ENCODE measurements at regions not wholly inside any gene's neighbourhood (a gene's known extent, or its start where the extent isn't known, plus 50 kb on each side); places are given as distances from the start of the nearest gene placed in this dataset.

DNA sequence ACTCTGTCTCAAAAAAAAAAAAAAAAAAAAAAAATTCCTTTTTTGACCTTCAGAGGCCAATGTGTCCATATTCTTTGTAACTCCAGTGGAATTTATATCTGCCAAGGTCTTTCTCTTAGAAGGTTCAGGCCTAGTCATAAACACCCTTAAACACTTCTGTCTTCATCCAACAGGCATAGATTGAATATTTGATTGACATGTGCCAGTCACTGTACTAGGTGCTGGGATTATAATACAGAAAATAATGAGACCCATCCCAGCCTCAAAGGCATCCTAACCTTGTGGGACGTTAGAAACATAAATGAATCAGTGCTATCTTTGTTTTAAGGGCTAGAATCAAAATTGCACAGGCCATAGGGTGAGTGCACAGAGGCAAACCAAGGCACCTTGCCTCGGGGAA, 62.9 kb upstream of the SERBP1 start:
- TF ChIP-seq ZNF302 (CRISPR knock-in tag; IDR thresholded peaks at IDR 0.05) (no peak), JUN (IDR thresholded peaks at IDR 0.05) (no peak)
- no peak for ATAC-seq
- ChIA-PET POLR2A (no interaction called here), CTCF (interaction anchor here (1.0 to 1.5 kb wide), 2 partner anchors 16 to 267 kb away, joined by 3 to 6 read pairs; no protein-coding TSS in a partner anchor)
- no peak for DNase-seq (ENCODE audit: low read depth in 1 of 2, low spot score in 1 of 2)
- no peak overlapping the region for H3K27ac ChIP-seq
- no peak overlapping the region for H3K4me3 ChIP-seq
- no peak overlapping the region for H3K4me2 ChIP-seq
- H3K9me3 ChIP-seq: no peaks in the 10 kb centered on the region; the same call in 2 of the 3 replicates
- no peaks in the 10 kb centered on the region for H3K4me1 ChIP-seq
- FAIRE-seq: no peak
- WGBS (ENCODE audit: missing lambda C conversion rate): 42% methylated on average over 2 of the region's 2 CpGs

DNA sequence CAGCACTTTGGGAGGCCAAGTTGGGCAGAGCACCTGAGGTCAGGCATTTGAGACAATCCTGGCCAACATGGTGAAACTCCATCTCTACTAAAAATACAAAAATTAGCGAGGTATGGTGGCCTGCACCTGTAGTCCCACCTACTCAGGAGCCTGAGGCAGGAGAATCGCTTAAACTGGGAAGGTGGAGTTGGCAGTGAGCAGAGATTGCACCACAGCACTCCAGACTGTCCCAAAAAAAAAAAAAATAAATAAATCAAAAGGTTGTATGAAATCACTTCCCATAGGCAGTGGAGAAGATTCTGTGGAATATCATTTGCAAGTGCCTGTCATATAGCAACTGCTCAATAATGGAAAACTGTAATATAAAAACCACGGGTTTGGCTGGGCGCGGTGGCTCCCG, 65.1 kb upstream of the SERBP1 start:
- ATAC-seq (no peak), DNase-seq (ENCODE audit: low read depth in 1 of 2, low spot score in 1 of 2) (no peak), FAIRE-seq (no peak)
- ChIA-PET POLR2A (no interaction called here), CTCF (interaction anchor here (1.1 kb wide), 1 partner anchor 147 kb away, joined by 3 read pairs; no protein-coding TSS in a partner anchor)
- Histone ChIP-seq H3K4me1 (no peaks in the 10 kb centered on the region), H3K4me3 (no peak overlapping the region), H3K4me2 (no peak overlapping the region), H3K9me3 (no peaks in the 10 kb centered on the region), H3K27ac (no peak overlapping the region)
- no peak for TF ChIP-seq RARB (CRISPR knock-in tag; IDR thresholded peaks at IDR 0.05)
- TF ChIP-seq CBX2 (IDR thresholded peaks at IDR 0.05; ENCODE audit: borderline replicate concordance, low read depth): no peak
- TF ChIP-seq JUNB (IDR thresholded peaks at IDR 0.05): no peak
- TF ChIP-seq, protein P1, sequence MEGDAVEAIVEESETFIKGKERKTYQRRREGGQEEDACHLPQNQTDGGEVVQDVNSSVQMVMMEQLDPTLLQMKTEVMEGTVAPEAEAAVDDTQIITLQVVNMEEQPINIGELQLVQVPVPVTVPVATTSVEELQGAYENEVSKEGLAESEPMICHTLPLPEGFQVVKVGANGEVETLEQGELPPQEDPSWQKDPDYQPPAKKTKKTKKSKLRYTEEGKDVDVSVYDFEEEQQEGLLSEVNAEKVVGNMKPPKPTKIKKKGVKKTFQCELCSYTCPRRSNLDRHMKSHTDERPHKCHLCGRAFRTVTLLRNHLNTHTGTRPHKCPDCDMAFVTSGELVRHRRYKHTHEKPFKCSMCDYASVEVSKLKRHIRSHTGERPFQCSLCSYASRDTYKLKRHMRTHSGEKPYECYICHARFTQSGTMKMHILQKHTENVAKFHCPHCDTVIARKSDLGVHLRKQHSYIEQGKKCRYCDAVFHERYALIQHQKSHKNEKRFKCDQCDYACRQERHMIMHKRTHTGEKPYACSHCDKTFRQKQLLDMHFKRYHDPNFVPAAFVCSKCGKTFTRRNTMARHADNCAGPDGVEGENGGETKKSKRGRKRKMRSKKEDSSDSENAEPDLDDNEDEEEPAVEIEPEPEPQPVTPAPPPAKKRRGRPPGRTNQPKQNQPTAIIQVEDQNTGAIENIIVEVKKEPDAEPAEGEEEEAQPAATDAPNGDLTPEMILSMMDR (IDR thresholded peaks at IDR 0.05): no peak
- TF ChIP-seq, protein P2, sequence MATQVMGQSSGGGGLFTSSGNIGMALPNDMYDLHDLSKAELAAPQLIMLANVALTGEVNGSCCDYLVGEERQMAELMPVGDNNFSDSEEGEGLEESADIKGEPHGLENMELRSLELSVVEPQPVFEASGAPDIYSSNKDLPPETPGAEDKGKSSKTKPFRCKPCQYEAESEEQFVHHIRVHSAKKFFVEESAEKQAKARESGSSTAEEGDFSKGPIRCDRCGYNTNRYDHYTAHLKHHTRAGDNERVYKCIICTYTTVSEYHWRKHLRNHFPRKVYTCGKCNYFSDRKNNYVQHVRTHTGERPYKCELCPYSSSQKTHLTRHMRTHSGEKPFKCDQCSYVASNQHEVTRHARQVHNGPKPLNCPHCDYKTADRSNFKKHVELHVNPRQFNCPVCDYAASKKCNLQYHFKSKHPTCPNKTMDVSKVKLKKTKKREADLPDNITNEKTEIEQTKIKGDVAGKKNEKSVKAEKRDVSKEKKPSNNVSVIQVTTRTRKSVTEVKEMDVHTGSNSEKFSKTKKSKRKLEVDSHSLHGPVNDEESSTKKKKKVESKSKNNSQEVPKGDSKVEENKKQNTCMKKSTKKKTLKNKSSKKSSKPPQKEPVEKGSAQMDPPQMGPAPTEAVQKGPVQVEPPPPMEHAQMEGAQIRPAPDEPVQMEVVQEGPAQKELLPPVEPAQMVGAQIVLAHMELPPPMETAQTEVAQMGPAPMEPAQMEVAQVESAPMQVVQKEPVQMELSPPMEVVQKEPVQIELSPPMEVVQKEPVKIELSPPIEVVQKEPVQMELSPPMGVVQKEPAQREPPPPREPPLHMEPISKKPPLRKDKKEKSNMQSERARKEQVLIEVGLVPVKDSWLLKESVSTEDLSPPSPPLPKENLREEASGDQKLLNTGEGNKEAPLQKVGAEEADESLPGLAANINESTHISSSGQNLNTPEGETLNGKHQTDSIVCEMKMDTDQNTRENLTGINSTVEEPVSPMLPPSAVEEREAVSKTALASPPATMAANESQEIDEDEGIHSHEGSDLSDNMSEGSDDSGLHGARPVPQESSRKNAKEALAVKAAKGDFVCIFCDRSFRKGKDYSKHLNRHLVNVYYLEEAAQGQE (IDR thresholded peaks at IDR 0.05): no peak
- no peak for TF ChIP-seq EHMT2 (IDR thresholded peaks at IDR 0.05; ENCODE audit: low read depth)
- no peak for TF ChIP-seq HOXA7 (CRISPR knock-in tag; IDR thresholded peaks at IDR 0.05)
- no peak for TF ChIP-seq EP300 (IDR thresholded peaks at IDR 0.05)
- no peak for TF ChIP-seq TP53 (CRISPR knock-in tag; IDR thresholded peaks at IDR 0.05)
- no peak for TF ChIP-seq FOSB (CRISPR knock-in tag; IDR thresholded peaks at IDR 0.05)
- no peak for TF ChIP-seq NPAS2 (CRISPR knock-in tag; IDR thresholded peaks at IDR 0.05; ENCODE audit: borderline replicate concordance)
- no peak for TF ChIP-seq CEBPB (IDR thresholded peaks at IDR 0.05)
- no peak for TF ChIP-seq ESRRA (IDR thresholded peaks at IDR 0.05; ENCODE audit: borderline replicate concordance, low read length)
- no peak for TF ChIP-seq RAD21 (conservative IDR thresholded peaks at IDR 0.05 in 1 of 2, IDR thresholded peaks at IDR 0.05 in 1 of 2)
- no peak for TF ChIP-seq RFX5 (IDR thresholded peaks at IDR 0.05)
- TF ChIP-seq, protein P3, sequence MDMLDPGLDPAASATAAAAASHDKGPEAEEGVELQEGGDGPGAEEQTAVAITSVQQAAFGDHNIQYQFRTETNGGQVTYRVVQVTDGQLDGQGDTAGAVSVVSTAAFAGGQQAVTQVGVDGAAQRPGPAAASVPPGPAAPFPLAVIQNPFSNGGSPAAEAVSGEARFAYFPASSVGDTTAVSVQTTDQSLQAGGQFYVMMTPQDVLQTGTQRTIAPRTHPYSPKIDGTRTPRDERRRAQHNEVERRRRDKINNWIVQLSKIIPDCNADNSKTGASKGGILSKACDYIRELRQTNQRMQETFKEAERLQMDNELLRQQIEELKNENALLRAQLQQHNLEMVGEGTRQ (IDR thresholded peaks at IDR 0.05): no peak
- no peak for TF ChIP-seq CHD2 (IDR thresholded peaks at IDR 0.05; ENCODE audit: low read length, partially characterized antibody)
- no peak for TF ChIP-seq HOXB13 (CRISPR knock-in tag; IDR thresholded peaks at IDR 0.05; ENCODE audit: low read depth)
- 59% methylated on average over 6 of the region's 6 CpGs for WGBS (ENCODE audit: missing lambda C conversion rate)
